ENCODE measurements at regions not wholly inside any gene's neighbourhood (a gene's known extent, or its start where the extent isn't known, plus 50 kb on each side); places are given as distances from the start of the nearest gene placed in this dataset.
A peak's percentile ranks its signal among the peaks of the same experiment; 100 is the strongest.

DNA sequence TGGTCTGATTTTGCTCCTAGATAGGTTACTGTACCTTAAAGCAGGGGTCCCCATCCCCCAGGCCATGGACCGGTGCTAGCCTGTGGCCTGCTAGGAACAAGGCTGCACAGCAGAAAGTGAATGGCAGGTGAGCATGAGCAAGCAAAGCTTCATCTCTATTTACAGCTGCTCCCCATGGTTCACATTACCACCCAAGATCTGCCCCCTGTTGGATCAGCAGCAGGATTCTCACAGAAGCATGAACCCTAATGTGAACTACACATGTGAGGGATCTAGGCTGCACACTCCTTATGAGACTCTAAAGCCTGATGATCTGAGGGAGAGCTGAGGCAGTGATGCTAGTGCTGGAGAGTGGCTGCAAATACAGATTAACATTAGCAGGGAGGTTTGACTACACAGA, 78.1 kb downstream of the DRD1 start:
- peak in 1 of 2 donors; percentile 29 for ATAC-seq
- Mint-ChIP-seq H3K9me3 (no peaks in the 10 kb centered on the region), H3K27me3 (peaks cover 8 to 16% of the 10 kb centered on the region in 2 donors), H3K4me1 (ENCODE audit: low read depth in 2 of 2) (no peaks in the 10 kb centered on the region), H3K36me3 (no peaks in the 10 kb centered on the region), H3K27ac (no peak overlapping the region), H3K4me3 (no peak overlapping the region)
- no peak for DNase-seq (ENCODE audit: low spot score)

DNA sequence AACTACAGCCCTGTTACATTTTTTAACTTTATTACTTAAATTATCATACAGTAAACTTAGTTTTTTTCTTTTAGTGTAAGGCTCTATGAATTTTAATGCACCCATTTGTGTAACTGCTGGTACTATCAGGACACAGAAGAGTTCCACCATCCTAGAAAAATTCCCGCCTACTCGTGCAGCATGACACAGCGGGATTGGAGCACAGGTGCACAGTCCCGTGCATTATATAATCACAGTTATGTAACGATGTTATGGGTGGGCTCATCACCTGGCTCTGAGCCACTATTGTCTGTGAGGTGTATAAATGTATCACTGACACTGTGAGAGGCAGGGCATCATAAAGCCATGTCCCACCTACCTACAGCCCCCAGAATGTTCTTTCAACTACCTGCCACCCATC, 80.7 kb downstream of the DRD1 start:
- Mint-ChIP-seq H3K9me3 (no peaks in the 10 kb centered on the region), H3K27me3 (peaks cover 11 to 16% of the 10 kb centered on the region in 2 donors), H3K27ac (no peak overlapping the region), H3K36me3 (no peaks in the 10 kb centered on the region), H3K4me1 (ENCODE audit: low read depth in 2 of 2) (no peaks in the 10 kb centered on the region), H3K4me3 (no peak overlapping the region)
- no peak for DNase-seq (ENCODE audit: low spot score)
- no peak for ATAC-seq

DNA sequence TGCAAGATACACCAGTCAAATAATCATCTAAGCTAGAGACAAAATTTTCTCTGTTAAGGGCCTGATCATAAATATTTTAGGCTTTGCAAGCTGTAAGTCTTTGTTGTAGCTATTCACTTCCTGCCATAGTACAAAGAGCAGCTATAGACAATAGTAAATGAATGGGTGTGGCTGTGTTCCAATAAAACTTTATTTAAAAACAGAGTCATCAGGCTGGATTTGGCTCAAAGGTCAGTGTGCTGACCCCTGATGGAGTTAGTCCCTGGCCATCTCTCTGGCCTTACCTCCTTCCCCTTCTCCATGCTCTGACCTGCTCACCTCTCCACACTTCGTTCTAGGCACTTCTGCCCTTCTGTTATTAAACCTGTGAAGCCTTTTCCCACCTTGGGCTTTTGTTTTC, 86.0 kb downstream of the DRD1 start:
- DNase-seq (ENCODE audit: low spot score) (no peak), ATAC-seq (no peak)
- H3K27me3 Mint-ChIP-seq, result peaks cover 8 to 33% of the 10 kb centered on the region in 2 donors
- H3K4me3 Mint-ChIP-seq, result no peak overlapping the region
- no peak overlapping the region for H3K27ac Mint-ChIP-seq
- no peaks in the 10 kb centered on the region for H3K4me1 Mint-ChIP-seq (ENCODE audit: low read depth in 2 of 2)
- H3K9me3 Mint-ChIP-seq, result no peaks in the 10 kb centered on the region
- no peaks in the 10 kb centered on the region for H3K36me3 Mint-ChIP-seq

DNA sequence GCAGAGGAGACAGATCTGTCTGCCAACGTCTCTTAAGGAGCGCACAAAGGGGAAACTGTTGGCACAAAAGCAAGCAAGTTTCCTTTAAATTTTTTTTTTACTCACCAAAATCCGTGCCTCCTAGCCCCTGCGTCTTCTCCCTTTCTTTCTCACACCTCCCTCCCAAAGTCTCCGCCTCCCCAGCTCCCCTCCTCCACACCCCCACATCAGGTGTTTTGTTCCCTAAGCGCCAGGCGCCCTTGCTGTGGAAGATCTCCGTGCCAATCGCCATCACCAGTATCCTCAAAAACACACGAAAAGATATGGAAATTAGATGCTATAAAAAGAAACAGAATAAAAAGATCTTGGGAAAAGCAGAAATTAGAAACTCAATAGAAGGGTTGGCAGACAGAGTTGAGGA, 87.6 kb downstream of the DRD1 start:
- no peak for DNase-seq (ENCODE audit: low spot score)
- H3K4me3 Mint-ChIP-seq, result no peak overlapping the region
- no peaks in the 10 kb centered on the region for H3K9me3 Mint-ChIP-seq
- no peak overlapping the region for H3K27ac Mint-ChIP-seq
- H3K27me3 Mint-ChIP-seq, result peaks cover 10 to 32% of the 10 kb centered on the region in 2 donors
- no peaks in the 10 kb centered on the region for H3K4me1 Mint-ChIP-seq (ENCODE audit: low read depth in 2 of 2)
- no peak for ATAC-seq
- no peaks in the 10 kb centered on the region for H3K36me3 Mint-ChIP-seq

DNA sequence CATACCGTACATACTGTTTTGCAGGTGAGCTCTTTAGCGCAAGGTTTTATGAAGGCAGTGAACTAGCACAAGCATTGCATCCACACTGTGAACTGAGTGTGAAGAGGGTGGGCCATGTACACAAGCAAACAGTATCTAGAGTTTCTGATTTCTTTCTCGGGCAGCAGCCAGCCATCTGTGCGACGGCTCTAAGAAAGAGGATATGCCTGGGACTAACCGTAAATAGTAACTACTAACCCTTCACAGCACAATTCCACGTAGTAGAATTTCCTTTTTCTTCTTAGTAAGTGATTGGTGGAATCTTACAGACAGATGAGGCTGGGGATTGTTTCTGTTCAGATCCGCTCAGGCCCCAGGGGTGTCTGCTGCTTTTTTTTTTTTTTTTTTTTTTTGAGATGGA, 89.0 kb downstream of the DRD1 start:
- Mint-ChIP-seq H3K4me3 (no peak overlapping the region), H3K27ac (no peak overlapping the region), H3K36me3 (no peaks in the 10 kb centered on the region), H3K9me3 (no peaks in the 10 kb centered on the region), H3K4me1 (ENCODE audit: low read depth in 2 of 2) (no peaks in the 10 kb centered on the region), H3K27me3 (peaks cover 10 to 30% of the 10 kb centered on the region in 2 donors)
- DNase-seq (ENCODE audit: low spot score) (no peak), ATAC-seq (no peak)

DNA sequence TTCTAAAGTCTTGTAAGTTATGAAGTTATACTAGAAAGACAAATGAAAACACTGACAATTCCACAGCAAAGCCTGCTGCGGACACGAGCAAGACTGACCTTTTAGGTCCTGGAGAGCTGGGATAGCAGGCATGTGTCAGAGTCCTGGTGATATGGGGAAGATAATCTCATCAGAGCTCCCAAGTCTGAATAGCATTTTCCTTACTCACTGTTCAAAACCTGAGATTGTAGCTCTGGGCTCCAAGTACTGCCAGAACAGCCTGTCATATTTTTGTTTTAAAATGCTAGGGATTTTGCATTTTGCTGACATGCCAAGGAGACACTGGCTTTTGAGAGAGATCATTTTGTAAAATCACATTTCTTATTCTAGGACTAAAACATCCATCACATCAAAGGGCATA, 90.1 kb downstream of the DRD1 start:
- ATAC-seq, result no peak
- Mint-ChIP-seq H3K9me3 (no peaks in the 10 kb centered on the region), H3K4me3 (no peak overlapping the region), H3K4me1 (ENCODE audit: low read depth in 2 of 2) (no peaks in the 10 kb centered on the region), H3K36me3 (no peaks in the 10 kb centered on the region), H3K27me3 (peaks cover 10 to 30% of the 10 kb centered on the region in 2 donors), H3K27ac (no peak overlapping the region)
- DNase-seq (ENCODE audit: low spot score), result no peak

DNA sequence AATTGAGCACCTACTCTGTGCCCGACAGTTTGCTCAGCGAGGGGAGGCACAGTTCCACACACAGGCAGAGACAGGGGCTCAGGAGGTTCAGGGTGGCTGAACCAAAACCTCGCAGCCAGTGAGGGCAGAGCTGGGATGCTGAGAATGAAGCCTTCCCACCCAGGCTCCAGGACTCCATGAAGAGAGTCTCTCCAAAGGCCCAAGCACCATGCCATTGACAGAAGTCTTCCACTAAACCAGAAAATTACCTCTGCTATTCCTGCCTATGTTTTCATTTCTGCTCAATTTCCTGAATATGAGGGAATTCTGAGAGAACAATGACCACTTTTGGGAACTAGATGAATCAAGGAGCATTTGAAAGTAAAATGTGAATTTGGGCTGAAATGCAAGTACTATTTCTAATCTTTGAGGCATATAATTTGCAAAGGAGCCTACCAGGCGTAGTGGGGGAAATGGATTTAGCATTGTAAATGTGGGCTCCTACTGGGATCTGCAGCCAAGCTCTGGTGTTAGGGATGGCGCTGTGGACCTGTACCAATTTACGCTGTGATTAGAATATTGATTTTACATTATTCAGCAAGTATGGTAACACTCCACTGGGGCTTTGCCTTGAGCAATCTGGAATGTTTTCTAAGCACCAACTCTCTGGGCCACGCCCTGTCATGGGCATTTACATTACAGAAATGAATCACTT, 91.9 kb downstream of the DRD1 start:
- Mint-ChIP-seq H3K27me3 (peaks cover 6 to 24% of the 10 kb centered on the region in 2 donors), H3K4me1 (ENCODE audit: low read depth in 2 of 2) (no peaks in the 10 kb centered on the region), H3K36me3 (no peaks in the 10 kb centered on the region), H3K9me3 (no peaks in the 10 kb centered on the region), H3K4me3 (no peak overlapping the region), H3K27ac (no peak overlapping the region)
- DNase-seq (ENCODE audit: low spot score) (no peak), ATAC-seq (no peak)

DNA sequence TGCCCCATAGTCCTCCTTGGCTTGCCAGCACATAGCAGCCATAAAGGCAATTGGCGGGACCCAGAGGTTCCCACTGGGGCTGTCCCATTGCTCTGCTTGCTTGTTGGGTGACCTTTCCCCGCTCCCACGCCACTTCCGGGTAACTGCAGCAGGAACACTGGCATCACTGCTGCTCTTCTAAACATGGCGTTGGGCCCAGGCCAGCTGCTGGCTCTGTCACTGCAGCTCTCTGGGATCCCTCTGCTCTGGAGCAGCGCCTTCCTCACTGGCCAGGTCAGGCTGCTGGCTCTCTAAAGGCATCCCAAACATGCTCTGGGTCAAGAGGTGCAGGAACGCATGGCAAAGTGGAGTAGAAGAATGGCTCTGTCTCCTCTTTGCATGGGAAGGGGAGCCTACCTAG, 92.9 kb downstream of the DRD1 start:
- peaks cover 6 to 16% of the 10 kb centered on the region in 2 donors for H3K27me3 Mint-ChIP-seq

DNA sequence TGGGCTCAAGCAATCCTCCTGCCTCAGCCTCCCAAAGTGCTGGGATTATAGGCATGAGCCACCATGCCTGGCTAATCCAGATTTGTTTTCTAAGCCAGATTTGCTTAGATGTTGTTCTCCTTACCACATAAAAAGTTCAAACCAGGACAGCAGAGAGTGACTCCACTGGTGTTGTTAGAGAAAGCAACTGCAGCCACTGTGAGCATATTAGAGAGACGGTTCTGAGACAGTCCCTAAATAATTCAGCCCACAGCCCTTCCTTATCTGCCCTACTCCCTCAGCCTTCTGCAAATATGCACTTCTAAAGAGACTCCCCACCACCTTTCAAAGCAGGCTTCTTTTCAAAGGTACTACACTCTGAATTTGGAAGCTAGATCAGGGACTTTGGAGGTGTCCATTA, 96.1 kb downstream of the DRD1 start:
- Mint-ChIP-seq H3K27me3 (peaks cover 3 to 21% of the 10 kb centered on the region in 2 donors), H3K4me3 (no peak overlapping the region), H3K9me3 (peaks cover 5% of the 10 kb centered on the region), H3K4me1 (ENCODE audit: low read depth in 2 of 2) (no peaks in the 10 kb centered on the region), H3K36me3 (no peaks in the 10 kb centered on the region), H3K27ac (no peak overlapping the region)
- no peak for DNase-seq (ENCODE audit: low spot score)
- no peak for ATAC-seq

More for the DNA sequence above, 92.9 kb downstream of the DRD1 start:
- H3K27ac Mint-ChIP-seq, result no peak overlapping the region
- no peak for DNase-seq (ENCODE audit: low spot score)
- H3K9me3 Mint-ChIP-seq, result no peaks in the 10 kb centered on the region
- ATAC-seq, result no peak
- no peak overlapping the region for H3K4me3 Mint-ChIP-seq
- no peaks in the 10 kb centered on the region for H3K36me3 Mint-ChIP-seq
- H3K4me1 Mint-ChIP-seq (ENCODE audit: low read depth in 2 of 2), result no peaks in the 10 kb centered on the region

DNA sequence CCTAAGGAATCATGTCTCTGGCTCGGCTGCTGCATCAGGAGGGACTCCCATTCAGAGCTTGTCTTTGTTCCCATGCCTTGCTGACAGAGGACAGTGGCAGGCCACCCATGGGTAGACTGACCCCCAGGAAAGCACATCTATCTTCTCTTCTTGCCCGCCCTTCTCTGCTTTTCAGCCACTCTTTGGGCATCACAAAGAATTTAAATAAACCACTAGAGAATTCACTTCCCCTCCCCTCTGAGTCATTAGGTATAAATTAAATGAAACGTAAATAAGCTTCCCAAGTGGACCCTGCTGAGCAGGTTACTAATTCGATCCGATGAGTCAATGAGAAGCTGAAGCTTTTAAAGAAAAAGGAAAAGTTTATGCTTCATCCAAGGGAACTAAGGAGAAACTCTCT, 97.0 kb downstream of the DRD1 start:
- DNase-seq (ENCODE audit: low spot score) (no peak), ATAC-seq (no peak)
- Mint-ChIP-seq H3K9me3 (peaks cover 5% of the 10 kb centered on the region), H3K36me3 (no peaks in the 10 kb centered on the region), H3K4me1 (ENCODE audit: low read depth in 2 of 2) (no peaks in the 10 kb centered on the region), H3K27me3 (peaks cover 0 to 12% of the 10 kb centered on the region in 2 donors), H3K4me3 (no peak overlapping the region), H3K27ac (no peak overlapping the region)

DNA sequence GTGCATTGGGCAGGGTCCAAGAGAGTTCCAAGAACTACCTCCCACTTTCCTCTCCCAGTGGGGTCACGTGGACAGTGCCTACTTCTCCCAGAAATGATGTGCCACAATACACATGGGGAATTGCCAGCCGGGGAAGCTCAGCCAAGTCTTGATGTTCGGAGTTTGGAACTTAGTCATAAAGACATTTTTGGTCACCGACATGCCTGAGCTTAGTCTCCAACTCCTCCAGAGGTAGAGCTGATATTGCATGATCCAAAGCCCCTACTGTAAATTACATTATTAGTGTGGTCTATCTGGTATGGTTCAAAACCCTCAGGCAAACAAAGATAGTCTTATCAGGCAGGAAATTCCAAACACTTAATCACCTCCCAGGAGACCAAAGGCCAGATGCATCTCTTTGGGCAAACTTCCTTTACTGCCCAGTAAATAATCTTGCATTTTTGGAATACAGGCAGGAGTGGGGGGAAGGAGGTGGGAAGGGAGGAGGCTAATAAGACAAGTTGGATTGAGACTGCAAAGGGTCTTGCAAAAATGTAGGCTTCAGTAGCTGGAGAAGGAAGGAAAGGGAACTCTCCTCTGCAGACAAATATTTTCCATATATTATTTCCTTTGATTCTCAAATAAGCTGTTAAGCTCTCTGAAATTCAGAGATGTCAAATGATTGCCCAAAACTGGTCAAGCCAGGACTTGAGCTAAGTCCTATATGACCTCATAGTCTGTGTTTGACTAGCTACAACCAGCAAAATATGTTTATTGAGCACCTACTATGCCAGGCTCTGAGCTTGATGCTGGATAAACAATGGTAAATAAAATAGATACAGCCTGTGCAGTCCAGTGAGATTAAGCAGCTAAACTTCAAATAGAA, 99.4 kb downstream of the DRD1 start:
- H3K27ac Mint-ChIP-seq, result no peak overlapping the region
- DNase-seq (ENCODE audit: low spot score), result no peak
- H3K9me3 Mint-ChIP-seq, result peaks cover 5% of the 10 kb centered on the region
- no peaks in the 10 kb centered on the region for H3K36me3 Mint-ChIP-seq
- H3K27me3 Mint-ChIP-seq, result peaks cover 0 to 17% of the 10 kb centered on the region in 2 donors
- H3K4me1 Mint-ChIP-seq (ENCODE audit: low read depth in 2 of 2), result no peaks in the 10 kb centered on the region
- H3K4me3 Mint-ChIP-seq, result no peak overlapping the region
- ATAC-seq, result no peak

DNA sequence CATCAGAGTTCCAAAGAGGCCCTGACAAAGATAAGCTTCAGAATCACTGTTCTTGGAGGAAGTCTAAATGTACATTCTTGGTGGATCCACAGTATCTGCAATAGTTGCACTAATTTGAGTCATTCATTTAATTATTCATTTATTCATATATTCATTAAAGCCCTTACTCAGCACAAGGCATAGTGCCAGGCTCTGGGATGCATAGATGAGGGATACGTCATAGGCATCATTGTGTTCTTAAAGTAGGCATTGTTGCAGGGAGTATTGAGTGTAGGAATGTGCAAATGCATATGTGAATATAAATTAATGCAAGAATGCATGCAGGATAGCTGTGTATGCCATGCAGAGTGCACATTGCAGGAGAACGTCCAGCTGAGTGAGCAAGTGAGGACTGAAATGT, 100.7 kb downstream of the DRD1 start:
- no peaks in the 10 kb centered on the region for H3K36me3 Mint-ChIP-seq
- ATAC-seq (no peak), DNase-seq (ENCODE audit: low spot score) (no peak)
- H3K27me3 Mint-ChIP-seq, result peaks cover 0 to 24% of the 10 kb centered on the region in 2 donors
- H3K27ac Mint-ChIP-seq, result no peak overlapping the region
- H3K4me3 Mint-ChIP-seq, result no peak overlapping the region
- no peaks in the 10 kb centered on the region for H3K4me1 Mint-ChIP-seq (ENCODE audit: low read depth in 2 of 2)
- peaks cover 5% of the 10 kb centered on the region for H3K9me3 Mint-ChIP-seq

DNA sequence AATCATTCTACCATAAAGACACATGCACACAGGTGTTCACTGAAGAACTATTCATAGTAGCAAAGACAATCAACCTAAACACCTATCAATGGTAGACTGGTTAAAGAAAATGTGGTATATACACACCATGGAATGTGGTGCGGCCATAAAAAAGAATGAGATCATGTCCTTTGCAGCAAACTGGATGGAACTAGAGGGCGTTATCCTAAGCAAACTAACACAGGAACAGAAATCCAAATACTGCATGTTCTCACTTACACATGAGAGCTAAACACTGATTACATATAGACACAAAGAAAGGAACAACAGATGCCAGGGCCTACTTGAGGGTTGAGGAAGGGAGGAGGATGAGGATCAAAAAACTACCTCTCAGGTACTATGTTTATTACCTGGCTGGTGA, 103.8 kb downstream of the DRD1 start:
- Mint-ChIP-seq H3K36me3 (no peaks in the 10 kb centered on the region), H3K4me1 (ENCODE audit: low read depth in 2 of 2) (no peaks in the 10 kb centered on the region), H3K4me3 (no peak overlapping the region), H3K9me3 (peaks cover 5% of the 10 kb centered on the region), H3K27me3 (peaks cover 0 to 33% of the 10 kb centered on the region in 2 donors), H3K27ac (no peak overlapping the region)
- DNase-seq (ENCODE audit: low spot score), result no peak
- ATAC-seq, result no peak

DNA sequence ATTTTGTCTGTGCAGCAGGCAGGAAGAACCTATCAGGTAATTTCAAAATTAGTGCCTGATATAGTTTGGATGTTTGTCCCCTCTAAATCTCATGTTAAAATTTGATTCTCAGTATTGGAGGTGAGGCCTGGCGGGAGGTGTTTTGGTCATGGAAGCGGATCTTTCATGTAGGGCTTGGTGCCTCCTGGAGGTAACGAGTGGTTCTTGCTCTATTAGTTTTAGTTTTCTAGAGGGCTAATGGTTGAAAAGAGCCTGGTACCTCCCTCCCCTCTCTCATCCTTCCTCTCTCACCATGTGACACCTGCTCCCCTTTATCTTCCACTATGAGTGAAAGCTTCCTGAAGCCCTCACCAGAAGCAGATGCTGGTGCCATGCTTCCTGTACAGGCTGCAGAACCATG, 106.3 kb downstream of the DRD1 start:
- Mint-ChIP-seq H3K4me3 (no peak overlapping the region), H3K4me1 (ENCODE audit: low read depth in 2 of 2) (no peaks in the 10 kb centered on the region)

More for the DNA sequence above, 106.3 kb downstream of the DRD1 start:
- Mint-ChIP-seq H3K36me3 (no peaks in the 10 kb centered on the region), H3K27ac (no peak overlapping the region), H3K27me3 (peaks cover 0 to 24% of the 10 kb centered on the region in 2 donors), H3K9me3 (peaks cover 3% of the 10 kb centered on the region)
- ATAC-seq, result no peak
- no peak for DNase-seq (ENCODE audit: low spot score)

All from natural killer cell treated with Interleukin-12 subunit alpha and Interleukin-12 subunit beta and Interleukin-15 and Interleukin-18, amount 100 ng/mL, for 72 hours (primary cell).